Spleen (tissue), 7 donors: ENCODE measurements at regions not wholly inside any gene's neighbourhood (a gene's known extent, or its start where the extent isn't known, plus 50 kb on each side); places are given as distances from the start of the nearest gene placed in this dataset.

Experiments
- CTCF ChIP-seq, 11 experiments: fragments of 200-600 bp in 7 of 11; fragments of 450-650 bp in 4 of 11; sonication (generic) in 4 of 11; IDR thresholded peaks in 8 of 11; conservative IDR thresholded peaks in 3 of 11; 1 replicate in 7 of 11; 2 replicates in 4 of 11; pipeline versions ENCODE4 v1.4.0 to v1.8.0; 2016 to 2021; ENCODE audit warnings: antibody characterized with exemption in 11 of 11, inconsistent platforms in 4 of 11, mild to moderate bottlenecking in 1 of 11
- POLR2A ChIP-seq, 3 donors: fragments of 450-650 bp; IDR thresholded peaks; one replicate each; pipeline ENCODE4 v1.5.1; 2017; ENCODE audit warnings: antibody characterized with exemption in 3 of 3, mild to moderate bottlenecking in 1 of 3
- donor health status: DM: no; HTN: no; CAD: no; lungs with moderate emphysema.
- donor health status: DM: no; HTN: no; CAD: no.
- donor health status: DM: no; HTN: no; CAD: no.

GRCh38 chr10:37712489-37713131 lies 144.8 kb downstream of the ZNF248 start:
- TF ChIP-seq CTCF (IDR thresholded peaks at IDR 0.05 in 8 of 11, conservative IDR thresholded peaks at IDR 0.05 in 3 of 11), result no peak
- TF ChIP-seq POLR2A (IDR thresholded peaks at IDR 0.05), result no peak
